GM12873 (cell line): ENCODE measurements at regions not wholly inside any gene's neighbourhood (a gene's known extent, or its start where the extent isn't known, plus 50 kb on each side); places are given as distances from the start of the nearest gene placed in this dataset.

ENCODE experiments used
- CTCF ChIP-seq: IDR thresholded peaks from 2 replicates; pipeline ENCODE4 v1.5.1; 2012; ENCODE audit warnings: low read depth, mild to moderate bottlenecking, moderate library complexity, low read length, control low read depth; ENCODE audit not compliant: insufficient read depth; ENCODE audit errors: missing control alignments

- no peak for TF ChIP-seq CTCF
Observed at GRCh38 chr15:95363646-95364045, 966.9 kb upstream of the NR2F2 start.

- TF ChIP-seq CTCF, result no peak
Observed at GRCh38 chr15:95365511-95366107, 964.9 kb upstream of the NR2F2 start.

- no peak for TF ChIP-seq CTCF
Observed at GRCh38 chr15:95368191-95368590, 962.3 kb upstream of the NR2F2 start.

- no peak for TF ChIP-seq CTCF
Observed at GRCh38 chr15:95368755-95369601, 961.5 kb upstream of the NR2F2 start.

GRCh38 chr15:95370291-95370690, 960.2 kb upstream of the NR2F2 start:
- TF ChIP-seq CTCF, result no peak

- TF ChIP-seq CTCF, result no peak
Observed at GRCh38 chr15:95371664-95372063, 958.8 kb upstream of the NR2F2 start.

- TF ChIP-seq CTCF, result no peak
Observed at GRCh38 chr15:95375281-95375680, 955.2 kb upstream of the NR2F2 start.
